B cell (primary cell): ENCODE measurements at regions not wholly inside any gene's neighbourhood (a gene's known extent, or its start where the extent isn't known, plus 50 kb on each side); places are given as distances from the start of the nearest gene placed in this dataset.

Experiments
- ATAC-seq: fragments of 200-7000 bp; cut with Tn5 transposase; one replicate; pipeline ENCODE4 v1.10.0; 2021; ENCODE audit warnings: low read depth, mild to moderate bottlenecking, moderate number of reproducible peaks, moderate library complexity
- CTCF ChIA-PET: fragments of 350-600 bp; sonication (Branson Sonifier 250); formaldehyde crosslinking; loops from one replicate; lab custom pipeline; 2021; ENCODE audit warnings: antibody characterized with exemption, inconsistent platforms; lab: Charles Lee
- POLR2A ChIA-PET: fragments of 350-600 bp; sonication (Branson Sonifier 250); formaldehyde crosslinking; loops from one replicate; lab custom pipeline; 2021; ENCODE audit warnings: antibody characterized with exemption; lab: Charles Lee
- DNase-seq: peaks from one replicate; pipeline ENCODE4 v3.0.0; 2013
- H2AFZ ChIP-seq: 2 replicates; pipeline ENCODE4 v1.6.1; 2012; ENCODE audit warnings: mild to moderate bottlenecking, low read depth, low read length; ENCODE audit not compliant: insufficient read depth, poor library complexity, severe bottlenecking
- H3K27ac ChIP-seq, 2 donors: 1 replicate in 1 of 2; 2 replicates in 1 of 2; pipeline ENCODE4 v1.5.1; 2012 to 2013; ENCODE audit warnings: low read length in 2 of 2, mild to moderate bottlenecking in 2 of 2, moderate library complexity in 1 of 2
- H3K27me3 ChIP-seq, 4 experiments: fragments of 200-600 bp in 1 of 4; sonication (generic) in 1 of 4; replicated peaks in 1 of 4; 1 replicate in 2 of 4; 2 replicates in 2 of 4; pipeline versions ENCODE4 v1.6.1 to v1.7.0; 2013 to 2016; ENCODE audit warnings: low read length in 3 of 4, mild to moderate bottlenecking in 2 of 4, mixed read lengths in 1 of 4, moderate library complexity in 1 of 4; ENCODE audit not compliant: insufficient read depth in 4 of 4, control insufficient read depth in 3 of 4; ENCODE audit errors: control extremely low read depth in 1 of 4
- H3K36me3 ChIP-seq, 2 experiments: replicated peaks in 1 of 2; 1 replicate in 1 of 2; 2 replicates in 1 of 2; pipeline versions ENCODE4 v1.6.1 to v1.7.1; 2013; ENCODE audit warnings: low read length in 1 of 2; ENCODE audit not compliant: insufficient read depth in 2 of 2, control insufficient read depth in 1 of 2; ENCODE audit errors: control extremely low read depth in 1 of 2, extremely low read depth in 1 of 2
- H3K4me1 ChIP-seq, 2 donors: fragments of 200-600 bp in 1 of 2; sonication (generic) in 1 of 2; 1 replicate in 1 of 2; 2 replicates in 1 of 2; pipeline versions ENCODE4 v1.5.1 to v1.6.1; 2013 to 2017; ENCODE audit warnings: low read length in 2 of 2; ENCODE audit not compliant: control insufficient read depth in 2 of 2, insufficient read depth in 2 of 2
- H3K4me2 ChIP-seq: replicated peaks from 2 replicates; pipeline ENCODE3; 2012; ENCODE audit warnings: mild to moderate bottlenecking, low read depth, low read length; ENCODE audit not compliant: poor library complexity, severe bottlenecking
- H3K4me3 ChIP-seq, 5 experiments: fragments of 200-600 bp in 1 of 5; sonication (generic) in 1 of 5; 1 replicate in 3 of 5; 2 replicates in 2 of 5; pipeline versions ENCODE4 v1.5.1 to v1.7.0; 2011 to 2016; ENCODE audit warnings: low read length in 4 of 5, mild to moderate bottlenecking in 4 of 5, low read depth in 2 of 5, control low read depth in 1 of 5, moderate library complexity in 1 of 5; ENCODE audit not compliant: insufficient read depth in 1 of 5; ENCODE audit errors: control extremely low read depth in 1 of 5, extremely low read depth in 1 of 5
- H3K79me2 ChIP-seq: fragments of 200-600 bp; sonication (generic); one replicate; pipeline ENCODE4 v1.6.0; 2016; ENCODE audit warnings: low read length; ENCODE audit not compliant: control insufficient read depth, insufficient read depth
- H3K9ac ChIP-seq: fragments of 200-600 bp; sonication (generic); 2 replicates; pipeline ENCODE4 v1.6.1; 2017; ENCODE audit warnings: mild to moderate bottlenecking, low read length, moderate library complexity
- H3K9me3 ChIP-seq, 3 donors: one replicate each; pipeline versions ENCODE4 v1.6.1 to v1.7.1; 2013; ENCODE audit warnings: low read length in 2 of 3; ENCODE audit not compliant: control insufficient read depth in 2 of 3, insufficient read depth in 1 of 3; ENCODE audit errors: control extremely low read depth in 1 of 3
- H4K20me1 ChIP-seq: 2 replicates; pipeline ENCODE4 v1.6.0; 2012; ENCODE audit warnings: mild to moderate bottlenecking, low read length; ENCODE audit not compliant: insufficient read depth, control insufficient read depth, poor library complexity, severe bottlenecking
- H3K27ac Mint-ChIP-seq: one replicate; pipeline ENCODE4 v1.8.0; 2021; ENCODE audit warnings: mixed read lengths
- H3K27me3 Mint-ChIP-seq: one replicate; pipeline ENCODE4 v1.8.0; 2021; ENCODE audit warnings: mixed read lengths
- H3K4me1 Mint-ChIP-seq: one replicate; pipeline ENCODE4 v1.8.0; 2021; ENCODE audit warnings: mixed read lengths
- H3K4me3 Mint-ChIP-seq: one replicate; pipeline ENCODE4 v1.8.0; 2021; ENCODE audit warnings: mixed read lengths
- H3K9me3 Mint-ChIP-seq: one replicate; pipeline ENCODE4 v1.8.0; 2022; ENCODE audit warnings: mixed read lengths; ENCODE audit not compliant: insufficient read depth
- EZH2 ChIP-seq: IDR thresholded peaks from 2 replicates; pipeline ENCODE4 v1.6.1; 2012; ENCODE audit warnings: borderline replicate concordance, low read depth, mild to moderate bottlenecking, moderate library complexity, low read length; ENCODE audit not compliant: insufficient read depth, poor library complexity, severe bottlenecking
- WGBS: methylation state at CpG from one replicate; pipeline ENCODE4 v1.1.5; 2013; ENCODE audit warnings: missing lambda C conversion rate; ENCODE audit not compliant: insufficient coverage; 5-methylcytosine and 5-hydroxymethylcytosine counted together
- intact Hi-C: fragments of 100-400 bp; cut with micrococcal nuclease; formaldehyde crosslinking; loops from one replicate; pipeline ENCODE4 v1.10.0; 2022
- TF ChIP-seq, protein P1 (sequence below): fragments of 200-600 bp; IDR thresholded peaks from one replicate; pipeline ENCODE4 v1.8.0; 2022; ENCODE audit warnings: antibody characterized with exemption, mild to moderate bottlenecking

DNA sequence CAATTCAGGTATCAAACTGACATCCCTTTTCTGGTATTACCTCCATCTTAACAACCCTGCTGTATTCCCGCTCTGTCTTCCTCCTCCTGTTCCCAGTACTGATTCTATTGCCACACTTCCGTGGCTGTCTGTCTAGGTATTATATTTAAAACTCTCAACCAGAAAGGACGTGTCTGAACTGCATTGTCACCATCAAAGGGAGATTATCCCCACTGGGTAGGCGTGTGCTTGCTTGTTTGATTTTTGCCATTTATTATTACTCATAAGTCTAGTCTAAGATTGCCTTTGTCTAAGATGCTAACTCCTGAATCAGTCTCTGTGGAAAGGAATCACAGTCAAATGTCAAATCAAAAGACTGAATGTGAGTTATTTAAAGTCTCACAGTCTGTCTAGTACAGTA is 650.1 kb downstream of the KCNT2 start:
- 86% methylated on average over 1 of the region's 4 CpGs for WGBS
- H3K36me3 ChIP-seq, result no peaks in the 10 kb centered on the region
- no peaks in the 10 kb centered on the region for H3K4me1 Mint-ChIP-seq

DNA sequence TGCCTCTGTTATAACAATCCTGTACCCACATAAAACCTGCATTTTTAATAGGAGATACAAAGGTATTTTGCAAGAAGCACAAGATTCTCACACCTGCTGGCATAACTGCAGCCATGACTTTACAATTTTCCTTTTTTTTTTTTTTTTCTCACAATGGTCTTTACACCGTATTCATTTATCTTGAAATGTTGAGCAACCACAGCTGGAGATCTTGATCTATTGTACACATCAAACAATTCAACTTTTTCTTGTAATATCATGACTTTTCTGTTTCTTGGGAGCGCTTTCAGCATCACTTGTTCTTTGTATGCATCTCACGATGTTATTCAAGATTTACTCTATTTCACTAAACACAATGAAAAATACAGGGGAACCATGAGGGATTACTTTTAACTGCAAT is 651.4 kb downstream of the KCNT2 start:
- POLR2A ChIA-PET, result no interaction called here
- intact Hi-C loops, result no loop called here
- WGBS, result 80% methylated on average over 1 of the region's 3 CpGs

More for the DNA sequence above, 650.1 kb downstream of the KCNT2 start:
- ATAC-seq (no peak), DNase-seq (no peak)
- H3K9me3 ChIP-seq, result no peaks in the 10 kb centered on the region
- H3K79me2 ChIP-seq, result no peaks in the 10 kb centered on the region
- no peaks in the 10 kb centered on the region for H3K4me1 ChIP-seq
- H3K27me3 ChIP-seq, result no peaks in the 10 kb centered on the region
- no peak overlapping the region for H3K9ac ChIP-seq
- ChIA-PET CTCF (no interaction called here), POLR2A (no interaction called here)
- Mint-ChIP-seq H3K4me3 (no peak overlapping the region), H3K9me3 (no peaks in the 10 kb centered on the region), H3K27ac (no peak overlapping the region), H3K27me3 (no peaks in the 10 kb centered on the region)
- no peak overlapping the region for H3K4me2 ChIP-seq
- no peak overlapping the region for H3K4me3 ChIP-seq
- intact Hi-C loops, result no loop called here
- TF ChIP-seq EZH2, result no peak
- TF ChIP-seq, protein P1, sequence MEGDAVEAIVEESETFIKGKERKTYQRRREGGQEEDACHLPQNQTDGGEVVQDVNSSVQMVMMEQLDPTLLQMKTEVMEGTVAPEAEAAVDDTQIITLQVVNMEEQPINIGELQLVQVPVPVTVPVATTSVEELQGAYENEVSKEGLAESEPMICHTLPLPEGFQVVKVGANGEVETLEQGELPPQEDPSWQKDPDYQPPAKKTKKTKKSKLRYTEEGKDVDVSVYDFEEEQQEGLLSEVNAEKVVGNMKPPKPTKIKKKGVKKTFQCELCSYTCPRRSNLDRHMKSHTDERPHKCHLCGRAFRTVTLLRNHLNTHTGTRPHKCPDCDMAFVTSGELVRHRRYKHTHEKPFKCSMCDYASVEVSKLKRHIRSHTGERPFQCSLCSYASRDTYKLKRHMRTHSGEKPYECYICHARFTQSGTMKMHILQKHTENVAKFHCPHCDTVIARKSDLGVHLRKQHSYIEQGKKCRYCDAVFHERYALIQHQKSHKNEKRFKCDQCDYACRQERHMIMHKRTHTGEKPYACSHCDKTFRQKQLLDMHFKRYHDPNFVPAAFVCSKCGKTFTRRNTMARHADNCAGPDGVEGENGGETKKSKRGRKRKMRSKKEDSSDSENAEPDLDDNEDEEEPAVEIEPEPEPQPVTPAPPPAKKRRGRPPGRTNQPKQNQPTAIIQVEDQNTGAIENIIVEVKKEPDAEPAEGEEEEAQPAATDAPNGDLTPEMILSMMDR, result no peak
- H2AFZ ChIP-seq, result no peak overlapping the region
- no peak overlapping the region for H3K27ac ChIP-seq
- no peaks in the 10 kb centered on the region for H4K20me1 ChIP-seq

More for the DNA sequence above, 651.4 kb downstream of the KCNT2 start:
- Histone ChIP-seq H2AFZ (no peak overlapping the region), H4K20me1 (no peaks in the 10 kb centered on the region), H3K27ac (no peak overlapping the region), H3K4me2 (no peak overlapping the region), H3K4me3 (no peak overlapping the region), H3K27me3 (no peaks in the 10 kb centered on the region), H3K4me1 (no peaks in the 10 kb centered on the region), H3K9me3 (no peaks in the 10 kb centered on the region), H3K79me2 (no peaks in the 10 kb centered on the region), H3K36me3 (no peaks in the 10 kb centered on the region), H3K9ac (no peak overlapping the region)
- TF ChIP-seq EZH2, result no peak
- TF ChIP-seq, protein P1, result no peak
- CTCF ChIA-PET, result no interaction called here
- Mint-ChIP-seq H3K9me3 (no peaks in the 10 kb centered on the region), H3K4me1 (no peaks in the 10 kb centered on the region), H3K27me3 (no peaks in the 10 kb centered on the region), H3K4me3 (no peak overlapping the region), H3K27ac (no peak overlapping the region)
- DNase-seq (no peak), ATAC-seq (no peak)
